ENCODE measurements at regions not wholly inside any gene's neighbourhood (a gene's known extent, or its start where the extent isn't known, plus 50 kb on each side); places are given as distances from the start of the nearest gene placed in this dataset.
"Not testable (repeated sequence)": the region's sequence is repeated elsewhere in the genome, so short reads cannot be mapped to it uniquely, and the experiment has no call there.

- in situ Hi-C loops (cut with HindIII; ENCODE audit: low pct_unique_long_range_greater_than_20kb, low sequenced_read_pairs), result no loop called here
- TF ChIP-seq JUND (IDR thresholded peaks at IDR 0.05; ENCODE audit: low read depth), result no peak
- no peak for DNase-seq (ENCODE audit: low read depth in 1 of 2, low spot score in 1 of 2)
Observed at GRCh38 chr7:46076527-46076926, 155.5 kb upstream of the IGFBP3 start.

GRCh38 chr7:46072722-46073121 is 151.7 kb upstream of the IGFBP3 start:
- TF ChIP-seq JUND (IDR thresholded peaks at IDR 0.05; ENCODE audit: low read depth), result no peak; the same call in 1 of the 2 replicates
- in situ Hi-C loops (cut with HindIII; ENCODE audit: low pct_unique_long_range_greater_than_20kb, low sequenced_read_pairs), result no loop called here
- peak in 1 of 2 experiments; percentile 69 for DNase-seq (ENCODE audit: low read depth in 1 of 2, low spot score in 1 of 2)

- no peak for TF ChIP-seq JUND (IDR thresholded peaks at IDR 0.05; ENCODE audit: low read depth)
- DNase-seq (ENCODE audit: low read depth in 1 of 2, low spot score in 1 of 2), result peak in 1 of 2 experiments; percentile 49
- in situ Hi-C loops (cut with HindIII; ENCODE audit: low pct_unique_long_range_greater_than_20kb, low sequenced_read_pairs), result no loop called here
Observed at GRCh38 chr7:46071601-46072000, 150.5 kb upstream of the IGFBP3 start.

- no peak for TF ChIP-seq JUND (IDR thresholded peaks at IDR 0.05; ENCODE audit: low read depth)
- in situ Hi-C loops (cut with HindIII; ENCODE audit: low pct_unique_long_range_greater_than_20kb, low sequenced_read_pairs), result no loop called here
- no peak for DNase-seq (ENCODE audit: low read depth in 1 of 2, low spot score in 1 of 2)
Observed at GRCh38 chr7:46071076-46071475, 150.0 kb upstream of the IGFBP3 start.

GRCh38 chr7:46068159-46068558 is 147.1 kb upstream of the IGFBP3 start:
- TF ChIP-seq JUND (IDR thresholded peaks at IDR 0.05; ENCODE audit: low read depth), result no peak
- no peak for DNase-seq (ENCODE audit: low read depth in 1 of 2, low spot score in 1 of 2)
- in situ Hi-C loops (cut with HindIII; ENCODE audit: low pct_unique_long_range_greater_than_20kb, low sequenced_read_pairs), result no loop called here

- TF ChIP-seq JUND (IDR thresholded peaks at IDR 0.05; ENCODE audit: low read depth), result no peak
Observed at GRCh38 chr7:46059308-46060020, 138.4 kb upstream of the IGFBP3 start.

GRCh38 chr7:46058086-46058823 is 137.2 kb upstream of the IGFBP3 start:
- in situ Hi-C loops (cut with HindIII; ENCODE audit: low pct_unique_long_range_greater_than_20kb, low sequenced_read_pairs), result no loop called here
- TF ChIP-seq JUND (IDR thresholded peaks at IDR 0.05; ENCODE audit: low read depth), result no peak
- DNase-seq (ENCODE audit: low read depth in 1 of 2, low spot score in 1 of 2), result no peak

More at GRCh38 chr7:46059308-46060020, 138.4 kb upstream of the IGFBP3 start:
- DNase-seq (ENCODE audit: low read depth in 1 of 2, low spot score in 1 of 2), result no peak
- in situ Hi-C loops (cut with HindIII; ENCODE audit: low pct_unique_long_range_greater_than_20kb, low sequenced_read_pairs), result no loop called here

GRCh38 chr7:46054915-46055314 is 133.8 kb upstream of the IGFBP3 start:
- no peak for TF ChIP-seq JUND (IDR thresholded peaks at IDR 0.05; ENCODE audit: low read depth)
- in situ Hi-C loops (cut with HindIII; ENCODE audit: low pct_unique_long_range_greater_than_20kb, low sequenced_read_pairs), result no loop called here
- DNase-seq (ENCODE audit: low read depth in 1 of 2, low spot score in 1 of 2), result no peak

GRCh38 chr7:46054272-46054671 is 133.2 kb upstream of the IGFBP3 start:
- no peak for TF ChIP-seq JUND (IDR thresholded peaks at IDR 0.05; ENCODE audit: low read depth)
- in situ Hi-C loops (cut with HindIII; ENCODE audit: low pct_unique_long_range_greater_than_20kb, low sequenced_read_pairs), result no loop called here
- peak in 1 of 2 experiments; percentile 24 for DNase-seq (ENCODE audit: low read depth in 1 of 2, low spot score in 1 of 2)

GRCh38 chr7:46047581-46047980 is 126.5 kb upstream of the IGFBP3 start:
- in situ Hi-C loops (cut with HindIII; ENCODE audit: low pct_unique_long_range_greater_than_20kb, low sequenced_read_pairs), result no loop called here
- TF ChIP-seq JUND (IDR thresholded peaks at IDR 0.05; ENCODE audit: low read depth), result no peak
- DNase-seq (ENCODE audit: low read depth in 1 of 2, low spot score in 1 of 2), result no peak

GRCh38 chr7:46043338-46043737 is 122.3 kb upstream of the IGFBP3 start:
- DNase-seq (ENCODE audit: low read depth in 1 of 2, low spot score in 1 of 2), result not testable (repeated sequence)

GRCh38 chr7:46039813-46040212 is 118.7 kb upstream of the IGFBP3 start:
- DNase-seq (ENCODE audit: low read depth in 1 of 2, low spot score in 1 of 2); in situ Hi-C loops (cut with HindIII; ENCODE audit: low pct_unique_long_range_greater_than_20kb, low sequenced_read_pairs): not testable (repeated sequence)

More at GRCh38 chr7:46043338-46043737, 122.3 kb upstream of the IGFBP3 start:
- in situ Hi-C loops (cut with HindIII; ENCODE audit: low pct_unique_long_range_greater_than_20kb, low sequenced_read_pairs), result not testable (repeated sequence)

- no peak for TF ChIP-seq JUND (IDR thresholded peaks at IDR 0.05; ENCODE audit: low read depth)
- in situ Hi-C loops (cut with HindIII; ENCODE audit: low pct_unique_long_range_greater_than_20kb, low sequenced_read_pairs), result no loop called here
- DNase-seq (ENCODE audit: low read depth in 1 of 2, low spot score in 1 of 2), result no peak
Observed at GRCh38 chr7:46035166-46035565, 114.1 kb upstream of the IGFBP3 start.
